H1 (cell line): ENCODE measurements at regions not wholly inside any gene's neighbourhood (a gene's known extent, or its start where the extent isn't known, plus 50 kb on each side); places are given as distances from the start of the nearest gene placed in this dataset.

Experiments used
- CTCF ChIA-PET: fragments of 300-600 bp; sonication (Branson Sonifier 250); formaldehyde crosslinking; loops from one replicate; lab custom pipeline; 2021; ENCODE audit not compliant: partially characterized antibody; lab: Charles Lee
- POLR2A ChIA-PET: fragments of 300-600 bp; sonication (Branson Sonifier 250); formaldehyde crosslinking; loops from one replicate; lab custom pipeline; 2021; ENCODE audit warnings: inconsistent platforms; ENCODE audit not compliant: partially characterized antibody; lab: Charles Lee
- DNase-seq, 2 experiments: peaks; one replicate each; pipeline versions ENCODE4 v3.0.0 to v3.0.0-alpha.2; 2010 to 2022; ENCODE audit warnings: low spot score in 2 of 2, low read depth in 1 of 2, mixed read lengths in 1 of 2
- FAIRE-seq: peaks from 2 replicates; lab custom pipeline; 2011; peaks lifted over from hg19 to GRCh38; lab: Jason Lieb, UNC
- H2AFZ ChIP-seq: 2 replicates; pipeline ENCODE4 v1.8.1; 2012; ENCODE audit warnings: low read length, inconsistent platforms
- H2AK5ac ChIP-seq: 2 replicates; pipeline ENCODE4 v1.6.1; 2013; ENCODE audit warnings: low read depth, low read length
- H2BK120ac ChIP-seq: replicated peaks from 2 replicates; pipeline ENCODE3; 2013; ENCODE audit warnings: low read depth, low read length, inconsistent platforms
- H2BK12ac ChIP-seq: 2 replicates; pipeline ENCODE4 v1.6.1; 2013; ENCODE audit warnings: low read depth, low read length
- H2BK15ac ChIP-seq: 2 replicates; pipeline ENCODE4 v1.6.1; 2013; ENCODE audit warnings: low read length
- H2BK20ac ChIP-seq: 2 replicates; pipeline ENCODE4 v1.6.1; 2013; ENCODE audit warnings: low read length
- H2BK5ac ChIP-seq: 2 replicates; pipeline ENCODE4 v1.6.1; 2013; ENCODE audit warnings: low read depth, low read length
- H3K14ac ChIP-seq: 2 replicates; pipeline ENCODE4 v1.6.1; 2013; ENCODE audit warnings: inconsistent platforms; ENCODE audit not compliant: insufficient read length
- H3K18ac ChIP-seq: 2 replicates; pipeline ENCODE4 v1.6.1; 2013; ENCODE audit warnings: low read length; ENCODE audit errors: extremely low read depth
- H3K23ac ChIP-seq: 2 replicates; pipeline ENCODE4 v1.6.1; 2013; ENCODE audit warnings: inconsistent platforms; ENCODE audit not compliant: insufficient read length
- H3K23me2 ChIP-seq: 2 replicates; pipeline ENCODE4 v1.6.1; 2013; ENCODE audit warnings: low read depth, low read length
- H3K27ac ChIP-seq: 2 replicates; pipeline ENCODE4 v1.6.1; 2011; ENCODE audit warnings: low read depth, low read length, inconsistent platforms
- H3K27me3 ChIP-seq, 4 experiments: replicated peaks in 1 of 4; 1 replicate in 1 of 4; 2 replicates in 3 of 4; pipeline versions ENCODE4 v1.6.1 to v1.8.1; 2011 to 2013; ENCODE audit warnings: low read length in 3 of 4, mild to moderate bottlenecking in 3 of 4, inconsistent platforms in 2 of 4, mixed read lengths in 2 of 4, moderate library complexity in 1 of 4; ENCODE audit not compliant: control insufficient read depth in 3 of 4, insufficient read depth in 3 of 4; ENCODE audit errors: extremely low read depth in 1 of 4
- H3K36me3 ChIP-seq, 4 experiments: 2 replicates each; pipeline versions ENCODE4 v1.6.1 to v1.8.1; 2011 to 2013; ENCODE audit warnings: mild to moderate bottlenecking in 4 of 4, low read length in 3 of 4, moderate library complexity in 2 of 4, control low read depth in 1 of 4, inconsistent platforms in 1 of 4; ENCODE audit not compliant: insufficient read depth in 4 of 4, control insufficient read depth in 2 of 4
- H3K4ac ChIP-seq: replicated peaks from 2 replicates; pipeline ENCODE3; 2013; ENCODE audit warnings: low read length, low read depth, mixed read lengths, inconsistent platforms; ENCODE audit not compliant: insufficient read length
- H3K4me1 ChIP-seq, 4 experiments: replicated peaks in 1 of 4; 1 replicate in 1 of 4; 2 replicates in 3 of 4; pipeline versions ENCODE4 v1.6.1 to v1.8.1; 2011 to 2013; ENCODE audit warnings: low read length in 3 of 4, inconsistent platforms in 2 of 4, mixed read lengths in 1 of 4; ENCODE audit not compliant: insufficient read depth in 4 of 4, control insufficient read depth in 3 of 4
- H3K4me2 ChIP-seq, 2 experiments: 2 replicates each; pipeline versions ENCODE4 v1.6.1 to v1.8.1; 2011 to 2013; ENCODE audit warnings: low read depth in 2 of 2, low read length in 2 of 2, control low read depth in 1 of 2, inconsistent platforms in 1 of 2, mild to moderate bottlenecking in 1 of 2; ENCODE audit not compliant: insufficient read depth in 1 of 2
- H3K4me3 ChIP-seq, 4 experiments: fragments of 200-600, 300-600 bp in 1 of 4; sonication (generic), shearing (Covaris generic), sonication (Bioruptor Twin) in 1 of 4; 2 replicates each; pipeline versions ENCODE4 v1.5.1 to v1.8.1; 2011 to 2016; ENCODE audit warnings: low read length in 4 of 4, low read depth in 3 of 4, control low read depth in 2 of 4, inconsistent platforms in 2 of 4, mild to moderate bottlenecking in 2 of 4, mixed read lengths in 1 of 4, moderate library complexity in 1 of 4; ENCODE audit not compliant: insufficient read depth in 2 of 4; ENCODE audit errors: extremely low read depth in 1 of 4
- H3K56ac ChIP-seq: replicated peaks from 2 replicates; pipeline ENCODE3; 2013; ENCODE audit warnings: low read depth, mild to moderate bottlenecking, mixed read lengths, low read length, inconsistent platforms; ENCODE audit not compliant: insufficient read length
- H3K79me1 ChIP-seq: 2 replicates; pipeline ENCODE4 v1.6.1; 2013; ENCODE audit warnings: low read depth, low read length, control low read depth
- H3K79me2 ChIP-seq, 2 experiments: 2 replicates each; pipeline versions ENCODE4 v1.6.1 to v1.8.1; 2012 to 2013; ENCODE audit warnings: low read length in 2 of 2, mild to moderate bottlenecking in 2 of 2, inconsistent platforms in 1 of 2; ENCODE audit not compliant: insufficient read depth in 2 of 2, control insufficient read depth in 1 of 2
- H3K9ac ChIP-seq, 4 experiments: replicated peaks in 1 of 4; 1 replicate in 1 of 4; 2 replicates in 3 of 4; pipeline versions ENCODE4 v1.6.1 to v1.8.1; 2011 to 2013; ENCODE audit warnings: low read depth in 3 of 4, low read length in 3 of 4, control low read depth in 2 of 4, mild to moderate bottlenecking in 2 of 4, moderate library complexity in 2 of 4, inconsistent platforms in 1 of 4; ENCODE audit errors: extremely low read depth in 1 of 4
- H3K9me3 ChIP-seq, 2 experiments: 2 replicates each; pipeline versions ENCODE4 v1.6.1 to v1.8.1; 2012 to 2013; ENCODE audit warnings: mild to moderate bottlenecking in 2 of 2, moderate library complexity in 2 of 2, control low read depth in 1 of 2, inconsistent platforms in 1 of 2, low read depth in 1 of 2, low read length in 1 of 2, mixed read lengths in 1 of 2; ENCODE audit not compliant: insufficient read depth in 2 of 2
- H4K20me1 ChIP-seq, 2 experiments: replicated peaks in 1 of 2; 2 replicates each; pipeline versions ENCODE3 to v1.8.1; 2011 to 2013; ENCODE audit warnings: inconsistent platforms in 2 of 2, low read length in 2 of 2, mild to moderate bottlenecking in 1 of 2; ENCODE audit not compliant: insufficient read depth in 2 of 2, control insufficient read depth in 1 of 2
- H4K5ac ChIP-seq: 2 replicates; pipeline ENCODE4 v1.6.1; 2013; ENCODE audit warnings: low read length, low read depth, mixed read lengths, inconsistent platforms; ENCODE audit not compliant: insufficient read length
- H4K8ac ChIP-seq: 2 replicates; pipeline ENCODE4 v1.8.0; 2013; ENCODE audit warnings: mild to moderate bottlenecking, moderate library complexity, low read length, inconsistent platforms; ENCODE audit not compliant: insufficient read depth; ENCODE audit errors: extremely low read depth
- H4K91ac ChIP-seq: replicated peaks from 2 replicates; pipeline ENCODE3; 2013; ENCODE audit warnings: low read length, mixed read lengths, inconsistent platforms; ENCODE audit not compliant: insufficient read length
- EZH2 ChIP-seq: fragments of 200-600 bp; sonication (generic); IDR thresholded peaks from 2 replicates; pipeline ENCODE4 v1.7.1; 2012; ENCODE audit warnings: low read depth, mild to moderate bottlenecking, moderate library complexity, low read length, inconsistent platforms; ENCODE audit not compliant: severe bottlenecking
- RAD21 ChIP-seq, 2 experiments: IDR thresholded peaks in 1 of 2; conservative IDR thresholded peaks in 1 of 2; 2 replicates each; pipeline ENCODE4 v1.6.1; 2011; ENCODE audit warnings: low read depth in 2 of 2, low read length in 2 of 2, improper control_type of control experiment in 1 of 2, inconsistent platforms in 1 of 2, mild to moderate bottlenecking in 1 of 2, moderate library complexity in 1 of 2
- SAP30 ChIP-seq: fragments of 300-600 bp; sonication (generic); IDR thresholded peaks from 2 replicates; pipeline ENCODE4 v1.7.1; 2012; ENCODE audit warnings: low read length, moderate library complexity, mild to moderate bottlenecking, inconsistent platforms; ENCODE audit not compliant: insufficient read depth, insufficient replicate concordance
- WGBS, 2 experiments: shearing (Covaris generic) in 1 of 2; methylation state at CpG; one replicate each; pipeline versions ENCODE4 v1.1.6 to v1.1.7; 2013 to 2015; ENCODE audit warnings: low lambda C conversion rate in 2 of 2, mixed read lengths in 2 of 2, inconsistent platforms in 1 of 2, low coverage in 1 of 2, missing lambda C conversion rate in 1 of 2; ENCODE audit not compliant: insufficient replicate concordance in 2 of 2, insufficient coverage in 1 of 2, insufficient read length in 1 of 2; ENCODE audit errors: extremely low coverage in 1 of 2, missing lambda C conversion rate in 1 of 2; 5-methylcytosine and 5-hydroxymethylcytosine counted together
- TF ChIP-seq, protein P1 (sequence below), 3 experiments: IDR thresholded peaks; 1 replicate in 2 of 3; 2 replicates in 1 of 3; pipeline versions ENCODE4 v1.5.1 to v1.6.1; 2011; ENCODE audit warnings: low read length in 3 of 3, mild to moderate bottlenecking in 3 of 3, inconsistent platforms in 2 of 3, low read depth in 1 of 3, moderate library complexity in 1 of 3; ENCODE audit not compliant: insufficient read depth in 1 of 3; ENCODE audit errors: control extremely low read depth in 1 of 3

DNA sequence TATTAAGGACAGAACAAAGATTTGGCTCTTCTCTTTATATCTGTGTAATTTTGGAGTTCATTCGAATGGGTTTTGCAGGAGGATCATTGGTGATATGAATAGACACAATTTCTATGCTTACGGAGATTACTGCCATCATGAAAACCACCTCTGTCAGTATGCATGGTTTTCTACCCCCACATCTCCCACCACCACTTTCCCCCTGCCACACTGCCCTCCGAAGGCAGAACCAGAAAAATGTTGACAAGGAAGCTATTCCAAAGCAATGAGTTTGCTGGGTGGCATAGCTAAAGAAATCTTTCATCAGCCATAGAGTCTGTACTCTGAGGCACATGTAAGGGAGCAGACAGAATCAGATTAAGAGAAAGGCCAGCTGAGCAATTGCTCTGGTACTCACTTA is 567.3 kb upstream of the ACTRT1 start:
- Histone ChIP-seq H3K9me3 (peaks cover 0 to 4% of the 10 kb centered on the region in 2 experiments; a peak in 1 of 4 replicates), H3K4ac (no peak overlapping the region), H2BK5ac (no peak overlapping the region), H3K4me1 (no peaks in the 10 kb centered on the region), H3K56ac (no peak overlapping the region), H4K20me1 (no peaks in the 10 kb centered on the region), H3K79me1 (no peaks in the 10 kb centered on the region), H3K4me3 (no peak overlapping the region), H2BK15ac (no peak overlapping the region), H2BK20ac (no peak overlapping the region), H3K27me3 (no peaks in the 10 kb centered on the region), H2BK120ac (no peak overlapping the region), H3K9ac (no peak overlapping the region), H4K5ac (no peak overlapping the region), H3K18ac (no peak overlapping the region), H3K79me2 (no peaks in the 10 kb centered on the region), H4K8ac (no peak overlapping the region), H2AK5ac (no peak overlapping the region), H3K14ac (no peak overlapping the region), H3K36me3 (no peaks in the 10 kb centered on the region), H3K23me2 (no peaks in the 10 kb centered on the region), H4K91ac (no peak overlapping the region), H3K4me2 (no peak overlapping the region), H3K23ac (no peak overlapping the region), H3K27ac (no peak overlapping the region), H2AFZ (no peak overlapping the region), H2BK12ac (no peak overlapping the region)
- ChIA-PET CTCF (interaction anchor here (0.6 to 1.6 kb wide), 11 partner anchors 8 to 1096 kb away, joined by 3 to 6 read pairs (median 3); no protein-coding TSS in a partner anchor), POLR2A (no interaction called here)
- DNase-seq, result no peak
- FAIRE-seq, result peak; percentile 81
- TF ChIP-seq EZH2, result no peak
- TF ChIP-seq SAP30, result no peak
- TF ChIP-seq, protein P1, sequence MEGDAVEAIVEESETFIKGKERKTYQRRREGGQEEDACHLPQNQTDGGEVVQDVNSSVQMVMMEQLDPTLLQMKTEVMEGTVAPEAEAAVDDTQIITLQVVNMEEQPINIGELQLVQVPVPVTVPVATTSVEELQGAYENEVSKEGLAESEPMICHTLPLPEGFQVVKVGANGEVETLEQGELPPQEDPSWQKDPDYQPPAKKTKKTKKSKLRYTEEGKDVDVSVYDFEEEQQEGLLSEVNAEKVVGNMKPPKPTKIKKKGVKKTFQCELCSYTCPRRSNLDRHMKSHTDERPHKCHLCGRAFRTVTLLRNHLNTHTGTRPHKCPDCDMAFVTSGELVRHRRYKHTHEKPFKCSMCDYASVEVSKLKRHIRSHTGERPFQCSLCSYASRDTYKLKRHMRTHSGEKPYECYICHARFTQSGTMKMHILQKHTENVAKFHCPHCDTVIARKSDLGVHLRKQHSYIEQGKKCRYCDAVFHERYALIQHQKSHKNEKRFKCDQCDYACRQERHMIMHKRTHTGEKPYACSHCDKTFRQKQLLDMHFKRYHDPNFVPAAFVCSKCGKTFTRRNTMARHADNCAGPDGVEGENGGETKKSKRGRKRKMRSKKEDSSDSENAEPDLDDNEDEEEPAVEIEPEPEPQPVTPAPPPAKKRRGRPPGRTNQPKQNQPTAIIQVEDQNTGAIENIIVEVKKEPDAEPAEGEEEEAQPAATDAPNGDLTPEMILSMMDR (IDR thresholded peaks at IDR 0.05; ENCODE audit: control extremely low read depth in 1 of 3, insufficient read depth in 1 of 3, low read depth in 1 of 3, low read length in 3 of 3), result peak; percentile 9 to 36 (median 34); a peak in 2 of 4 replicates
- peak; percentile 17 to 45; a peak in 3 of 4 replicates for TF ChIP-seq RAD21 (IDR thresholded peaks at IDR 0.05 in 1 of 2, conservative IDR thresholded peaks at IDR 0.05 in 1 of 2; ENCODE audit: low read depth in 2 of 2, low read length in 2 of 2)
- 61% methylated on average over 3 of the region's 3 CpGs; no CpG with 5 or more reads in 1 of the 2 experiments for WGBS, 2 experiments
